SIG-M5 treated with dmso at 0.1 percent for 504 hours (cell line): ENCODE measurements at regions not wholly inside any gene's neighbourhood (a gene's known extent, or its start where the extent isn't known, plus 50 kb on each side); places are given as distances from the start of the nearest gene placed in this dataset.
"Not testable (repeated sequence)": the region's sequence is repeated elsewhere in the genome, so short reads cannot be mapped to it uniquely, and the experiment has no call there.

Experiments
- DNase-seq: peaks from one replicate; lab custom pipeline; 2025; ENCODE audit not compliant: unreplicated experiment; lab: John Stamatoyannopoulos, UW

DNA sequence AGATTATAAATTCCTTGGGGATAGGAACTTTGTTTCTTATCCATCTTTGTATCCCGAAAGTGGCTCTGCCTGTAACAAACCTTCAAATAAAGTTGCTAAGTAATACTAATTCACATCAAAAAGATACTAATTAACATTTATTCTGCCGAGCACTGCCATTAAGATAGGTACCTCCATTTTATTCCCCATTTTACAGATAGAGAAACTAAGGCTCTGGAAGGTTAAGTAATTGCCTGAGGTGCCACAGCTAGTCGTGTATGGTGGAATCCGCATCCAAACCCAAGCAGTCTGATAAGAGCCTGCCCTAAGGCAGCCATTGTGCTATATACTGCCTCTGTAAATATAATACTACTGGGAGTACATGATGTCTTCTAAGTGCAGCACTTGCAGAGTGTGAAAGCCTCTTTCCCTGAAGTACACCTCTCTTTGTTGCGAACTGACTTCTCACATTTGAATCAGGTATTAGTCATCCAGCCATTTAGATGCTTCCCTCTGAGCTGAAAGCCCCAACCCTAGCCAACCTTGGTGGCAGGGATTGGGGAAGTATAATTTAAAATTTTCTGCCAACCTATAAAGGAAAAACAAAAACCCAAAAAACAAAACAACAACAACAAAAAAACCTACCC lies 78.5 kb upstream of the CHD2 start:
- no peak for DNase-seq

DNA sequence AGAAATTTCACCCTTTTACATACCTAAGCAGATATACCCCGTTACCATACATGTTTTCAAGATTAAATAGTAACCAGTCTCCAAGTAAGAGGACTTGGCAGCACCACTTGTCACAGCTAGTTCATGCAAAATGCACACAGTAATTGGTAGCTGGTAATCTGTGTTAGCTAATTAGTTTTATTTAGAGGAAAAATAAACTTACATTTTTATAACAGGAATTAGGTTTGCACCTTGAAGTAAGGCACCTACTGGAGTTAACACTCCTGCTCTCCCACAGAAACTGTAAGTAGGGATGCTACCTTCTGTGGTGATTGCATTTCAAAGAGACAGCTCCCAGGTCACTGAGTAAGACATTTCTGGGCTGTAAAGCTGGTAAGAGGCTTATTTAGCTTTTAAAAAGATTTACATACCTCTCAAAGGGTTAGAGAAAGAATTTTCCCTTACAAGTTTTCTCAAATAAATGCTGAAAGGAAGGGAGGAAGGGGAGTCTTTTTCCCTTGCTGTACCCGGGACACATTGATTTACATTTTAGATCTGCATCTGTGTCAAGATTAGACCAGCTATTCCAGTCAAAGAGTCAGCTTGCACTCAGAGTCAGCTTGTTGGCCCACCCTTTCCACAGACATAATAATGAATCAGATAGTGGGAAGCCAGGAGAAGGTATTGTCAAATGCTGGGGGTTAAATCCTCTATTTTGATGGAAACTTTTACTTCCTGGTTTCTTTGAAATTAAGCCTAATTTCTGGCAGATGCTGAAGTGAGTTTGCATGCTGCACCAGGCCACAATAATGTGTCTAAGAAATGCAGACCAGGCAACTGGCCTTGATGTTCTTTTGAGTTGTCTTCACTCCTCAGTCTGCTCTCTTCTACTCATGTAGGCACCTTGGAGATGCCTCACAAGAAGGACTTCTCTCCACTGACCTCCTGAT lies 77.6 kb upstream of the CHD2 start:
- DNase-seq, result no peak

DNA sequence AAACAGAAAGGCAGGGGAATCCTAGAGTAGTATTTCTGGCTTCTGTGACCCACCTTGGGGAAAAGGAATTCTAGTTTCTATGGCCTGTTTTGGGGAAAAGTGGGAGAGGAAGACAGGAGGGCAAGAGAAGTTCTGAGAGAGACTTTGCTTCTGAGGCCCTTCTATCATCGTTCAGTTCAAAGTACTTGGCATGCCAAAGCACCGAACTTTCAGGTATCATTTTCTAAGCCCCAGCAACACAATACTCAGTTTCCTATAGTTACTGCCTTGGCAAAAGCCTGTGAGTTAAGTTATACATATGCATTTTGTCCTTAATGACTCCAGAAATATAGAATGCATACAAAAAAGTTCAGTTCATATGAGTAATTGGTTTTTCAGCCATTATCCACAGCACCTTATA lies 74.1 kb upstream of the CHD2 start:
- DNase-seq, result no peak

- not testable (repeated sequence) for DNase-seq
Measured at GRCh38 chr15:92827991-92828390, 72.1 kb upstream of the CHD2 start.

DNA sequence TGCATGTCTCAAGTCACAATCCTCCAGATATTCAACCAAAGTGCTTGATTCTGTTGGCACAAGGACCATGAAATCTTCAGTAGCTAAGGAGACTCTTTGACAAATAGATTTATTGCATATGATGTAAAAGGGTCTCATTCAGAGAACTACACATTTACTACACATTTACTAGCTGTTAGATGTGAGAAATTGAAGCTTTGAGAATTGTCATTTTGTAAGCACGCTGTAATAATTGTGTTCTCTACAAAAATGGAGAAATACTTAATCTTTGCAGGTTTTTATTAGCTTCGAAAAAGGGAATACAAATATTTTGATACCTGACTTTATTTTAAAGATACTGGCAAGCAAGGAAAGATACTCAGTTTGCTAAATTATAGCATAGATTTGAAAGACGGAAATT lies 70.2 kb upstream of the CHD2 start:
- DNase-seq, result no peak

DNA sequence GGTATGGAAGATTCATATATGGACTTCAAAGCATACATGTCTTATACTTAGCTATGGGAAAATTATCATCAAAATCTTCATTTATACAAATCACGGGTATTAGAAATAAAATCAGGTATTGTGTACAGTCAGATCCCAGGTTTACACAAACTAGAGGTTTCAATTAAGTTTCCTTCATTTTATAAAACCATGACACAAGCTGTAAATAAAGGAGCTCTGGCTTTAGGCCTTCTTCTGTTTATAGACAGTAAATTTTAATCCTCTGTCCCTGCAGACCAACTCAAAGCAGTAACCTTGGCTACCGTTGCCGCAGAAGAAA lies 68.8 kb upstream of the CHD2 start:
- DNase-seq, result no peak

DNA sequence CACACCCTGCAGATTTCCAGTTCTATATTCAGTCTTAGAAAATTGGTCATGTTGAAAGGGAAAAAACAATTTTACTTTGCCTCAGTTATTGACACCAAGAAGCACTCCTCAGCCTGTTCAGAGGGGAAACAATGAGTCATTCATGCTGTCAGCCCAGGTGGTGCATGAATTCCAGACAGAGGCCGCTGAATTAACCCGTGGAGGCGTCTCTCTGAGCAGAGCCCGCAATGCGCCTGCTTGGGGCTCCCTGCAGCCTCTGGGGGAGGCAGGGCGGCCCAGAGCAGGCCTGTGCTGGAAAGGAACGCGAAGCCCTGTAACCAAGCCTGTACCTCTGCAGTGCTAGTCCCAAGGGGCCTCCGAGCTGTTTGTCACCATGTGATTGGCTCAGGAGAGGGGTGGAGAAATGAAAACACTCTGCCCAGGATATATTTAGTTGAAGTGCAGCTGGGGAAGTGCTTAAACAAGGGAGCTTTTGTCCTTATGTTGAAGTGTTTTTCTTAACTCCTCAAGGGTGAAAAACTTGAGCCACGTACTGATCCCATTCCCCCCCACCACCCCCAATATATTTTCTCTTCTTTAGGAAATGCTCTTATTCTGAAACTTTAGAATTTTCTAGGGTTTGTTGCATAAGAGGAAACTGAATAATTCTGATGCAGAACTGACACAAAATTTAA lies 68.3 kb upstream of the CHD2 start:
- peak; percentile 96 for DNase-seq

GRCh38 chr15:92833106-92833433 lies 67.1 kb upstream of the CHD2 start:
- peak; percentile 39 for DNase-seq

DNA sequence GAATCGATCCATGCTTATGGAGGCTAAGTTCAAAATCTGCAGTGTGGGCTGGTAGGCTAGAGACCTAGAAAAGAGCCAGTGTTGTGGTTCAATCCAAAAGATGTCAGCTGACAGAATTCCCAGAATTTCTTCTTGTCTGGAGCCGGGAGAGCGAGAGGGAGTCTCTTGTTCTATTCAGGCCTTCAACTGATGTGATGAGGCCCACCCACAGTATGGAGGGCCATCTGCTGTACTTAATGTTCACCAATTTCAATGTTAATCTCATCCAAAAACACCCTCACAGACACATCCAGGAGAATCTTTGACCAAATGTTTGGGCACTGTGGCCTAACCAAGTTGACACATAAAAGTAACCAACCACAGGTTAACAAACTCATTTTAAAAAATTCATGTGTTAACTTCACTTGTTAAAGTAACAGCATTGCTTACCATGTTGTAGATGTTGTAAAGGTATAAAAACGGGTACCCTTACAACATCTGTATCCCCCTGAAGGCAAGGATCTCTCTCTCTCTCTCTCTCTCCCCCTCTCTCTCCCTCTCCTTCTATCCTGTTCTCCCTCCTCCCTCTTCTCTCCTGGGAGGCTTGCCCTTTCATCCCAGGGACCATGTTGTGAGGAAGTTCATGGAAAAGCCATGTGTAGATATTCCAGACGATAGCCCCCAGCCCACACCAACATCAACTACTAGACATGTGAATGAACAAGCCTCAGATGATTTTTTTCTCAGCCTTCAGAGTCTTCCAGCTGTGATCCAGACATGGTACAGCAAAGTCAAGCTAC lies 66.4 kb upstream of the CHD2 start:
- DNase-seq, result no peak

DNA sequence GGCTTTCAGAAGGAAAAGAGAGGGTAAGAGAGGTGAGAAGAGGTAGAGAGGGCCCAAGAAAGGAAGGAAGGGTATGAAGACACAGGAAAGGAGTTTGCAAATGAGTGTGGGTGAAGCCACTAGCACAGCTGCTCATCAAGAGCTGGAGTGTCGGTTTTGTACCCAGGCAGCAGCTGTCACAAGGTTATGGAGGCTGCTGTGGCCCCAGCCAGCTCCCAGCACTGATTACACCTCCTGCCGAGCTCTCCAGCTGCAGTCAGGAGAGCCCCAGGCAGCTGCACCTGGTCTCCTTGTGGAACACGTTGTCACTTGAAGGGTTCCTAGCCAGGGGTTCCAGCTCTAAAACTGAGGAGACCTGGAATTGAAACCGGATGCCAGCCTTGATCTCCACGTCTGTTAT lies 60.4 kb upstream of the CHD2 start:
- no peak for DNase-seq

DNA sequence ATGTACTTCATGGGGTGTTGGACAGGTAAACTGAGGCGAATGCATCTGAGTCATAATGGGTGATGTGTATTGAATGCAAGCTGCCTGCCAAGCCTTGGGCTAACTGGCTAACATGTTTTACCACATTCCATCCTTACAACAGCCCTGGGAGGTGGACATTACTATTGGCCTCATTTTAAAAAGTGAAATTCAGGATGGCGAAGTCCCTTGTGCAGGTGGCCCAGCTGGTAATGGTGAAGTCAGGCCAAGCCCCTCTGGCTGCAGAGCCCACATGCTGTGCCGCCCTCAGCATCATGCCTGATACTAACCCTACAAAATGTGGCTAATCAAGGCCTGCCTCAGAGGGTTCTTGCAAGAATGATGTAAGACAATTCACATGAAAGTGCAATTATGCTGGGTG lies 60.0 kb upstream of the CHD2 start:
- DNase-seq, result peak; percentile 21

DNA sequence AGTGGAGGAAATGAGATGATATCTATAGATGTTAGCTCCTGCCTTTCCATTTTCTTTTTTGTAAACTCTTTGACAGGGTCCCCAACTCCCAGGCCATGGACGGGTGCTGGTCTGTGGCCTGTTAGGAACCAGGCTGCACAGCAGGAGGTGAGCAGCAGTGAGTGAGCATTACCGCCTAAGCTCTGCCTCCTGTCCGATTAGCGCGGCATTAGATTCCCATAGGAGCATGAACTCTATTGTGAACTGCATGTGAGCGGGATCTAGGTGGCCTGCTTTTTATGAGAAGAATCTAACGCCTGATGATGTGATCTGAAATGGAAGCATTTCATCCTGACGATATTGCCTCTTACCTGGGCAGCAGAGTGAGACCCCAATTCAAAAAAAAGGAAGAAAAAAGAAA lies 56.8 kb upstream of the CHD2 start:
- DNase-seq, result no peak

DNA sequence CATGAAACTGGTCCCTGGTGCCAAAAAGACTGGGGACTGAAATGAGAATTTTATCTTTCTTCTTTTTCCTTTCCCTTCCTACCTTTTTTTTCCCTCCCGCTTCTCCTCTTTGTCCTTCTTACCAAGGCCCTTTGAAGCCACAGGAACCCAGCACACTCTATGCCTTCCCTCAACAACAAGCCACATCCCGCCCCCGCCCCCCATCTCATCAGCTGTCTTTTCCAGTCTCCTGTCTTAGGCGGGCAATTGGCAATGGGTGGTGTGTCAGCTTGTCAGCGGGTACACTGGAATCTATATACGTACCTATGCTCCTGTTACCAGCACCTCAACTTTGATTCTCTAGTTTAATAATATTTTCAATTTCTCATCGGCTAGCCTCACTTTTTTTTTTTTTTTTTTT lies 56.3 kb upstream of the CHD2 start:
- DNase-seq, result no peak

DNA sequence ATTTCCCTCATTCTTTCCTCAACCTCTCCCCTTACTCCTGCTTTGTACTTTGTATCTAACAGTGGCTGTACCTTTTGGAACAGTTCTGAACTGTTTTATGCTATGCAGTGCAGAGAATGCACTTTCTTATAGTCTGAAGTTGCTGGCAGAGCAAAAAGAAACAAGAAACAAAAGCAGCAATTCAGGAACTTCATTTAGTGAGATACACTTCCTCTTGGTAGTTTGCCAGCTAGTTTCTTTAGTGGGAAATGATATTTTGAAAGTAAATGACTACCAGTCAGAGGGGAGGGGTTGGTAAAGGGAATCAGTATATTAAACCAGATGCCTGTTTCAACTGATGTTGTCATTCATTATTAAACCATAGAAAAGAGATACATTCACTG lies 55.0 kb upstream of the CHD2 start:
- peak; percentile 97 for DNase-seq

- DNase-seq, result no peak
Measured at GRCh38 chr15:92846741-92847140, 53.4 kb upstream of the CHD2 start.

DNA sequence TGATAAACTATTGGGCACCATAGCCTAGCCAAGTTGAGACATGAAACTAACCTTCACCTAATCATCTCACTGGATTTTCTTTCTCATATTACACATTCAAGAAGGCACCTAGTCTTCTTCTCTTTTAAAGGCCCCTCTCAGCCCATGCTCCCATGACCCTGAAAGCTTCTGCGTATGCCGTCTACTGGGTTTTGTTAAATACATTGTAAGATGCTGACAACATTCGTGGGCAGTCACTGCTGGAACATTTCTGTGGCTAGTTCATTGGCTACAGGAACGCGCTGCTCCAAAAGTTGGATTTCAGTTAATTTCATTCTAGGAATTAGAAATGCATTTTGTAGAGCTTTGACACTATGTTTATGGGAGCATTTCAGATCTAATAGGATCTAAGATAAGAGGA lies 52.3 kb upstream of the CHD2 start:
- no peak for DNase-seq

GRCh38 chr15:92848464-92848851 lies 51.7 kb upstream of the CHD2 start:
- DNase-seq, result no peak

- DNase-seq, result peak; percentile 11
Measured at GRCh38 chr15:92848852-92849598, 51.1 kb upstream of the CHD2 start.

DNA sequence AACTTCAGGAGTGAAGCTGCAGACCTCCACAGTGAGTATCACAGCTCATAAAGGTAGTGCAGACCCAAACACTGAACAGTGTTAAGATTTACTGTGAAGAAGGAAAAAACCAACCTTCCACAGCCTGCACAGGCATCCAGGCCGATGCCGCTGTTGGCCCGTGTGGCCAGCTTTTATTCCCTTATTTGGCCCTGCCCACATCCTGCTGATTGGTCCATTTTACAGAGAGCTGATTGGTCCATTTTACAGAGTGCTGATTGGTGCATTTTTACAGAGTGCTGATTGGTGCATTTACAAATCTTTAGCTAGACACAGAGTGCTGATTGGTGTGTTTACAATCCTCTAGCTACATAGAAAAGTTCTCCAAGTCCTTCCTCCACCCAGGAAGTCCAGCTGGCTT lies 49.9 kb upstream of the CHD2 start:
- DNase-seq, result not testable (repeated sequence)
